UCSD-AML1 (cell line): ENCODE measurements at regions not wholly inside any gene's neighbourhood (a gene's known extent, or its start where the extent isn't known, plus 50 kb on each side); places are given as distances from the start of the nearest gene placed in this dataset.

Experiments
- DNase-seq: peaks from one replicate; lab custom pipeline; 2025; ENCODE audit not compliant: unreplicated experiment; lab: John Stamatoyannopoulos, UW

GRCh38 chr1:229024528-229025130 is 246.3 kb upstream of the RAB4A start:
- no peak for DNase-seq

- DNase-seq, result no peak
Measured at GRCh38 chr1:229025576-229025975, 245.3 kb upstream of the RAB4A start.

DNA sequence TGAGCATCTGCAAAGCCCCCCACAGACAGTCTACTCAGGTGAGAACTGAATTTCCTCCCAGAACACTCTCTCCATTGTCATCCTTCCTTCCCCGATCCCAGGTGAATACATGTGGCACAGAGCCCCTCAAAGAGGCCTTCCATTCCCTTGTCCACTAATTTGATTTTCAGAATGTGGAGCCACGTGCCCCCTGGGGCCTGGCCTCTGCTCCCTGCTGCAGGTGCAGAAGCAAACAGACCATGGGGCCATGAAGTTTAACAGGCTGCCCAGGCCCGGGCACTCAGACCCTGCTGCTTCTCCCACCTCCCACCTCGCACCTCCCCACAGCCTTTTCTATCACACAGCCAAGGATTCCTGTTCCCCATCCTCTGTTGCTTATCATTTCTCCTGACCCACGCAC is 243.8 kb upstream of the RAB4A start:
- DNase-seq, result no peak

GRCh38 chr1:229027622-229028182 is 243.2 kb upstream of the RAB4A start:
- no peak for DNase-seq

DNA sequence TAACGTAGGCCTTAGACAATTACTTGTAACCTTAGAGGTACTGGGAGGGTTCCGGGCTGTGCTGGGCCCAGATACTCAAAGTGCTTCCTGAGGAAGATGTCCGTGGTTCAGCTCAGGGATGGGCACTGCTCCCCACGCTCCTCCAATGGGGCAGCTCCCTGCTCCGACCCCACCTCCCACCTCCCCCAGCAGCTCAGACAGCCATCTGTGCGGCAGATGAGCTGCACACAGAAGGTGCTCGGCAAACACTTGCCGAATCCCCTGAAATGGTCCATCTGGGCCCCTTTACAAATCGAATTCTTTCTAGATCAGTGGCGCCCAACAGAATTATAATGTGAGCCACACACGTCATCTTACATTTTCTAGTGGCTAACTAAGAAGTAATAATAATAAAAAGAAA is 242.4 kb upstream of the RAB4A start:
- DNase-seq, result no peak

DNA sequence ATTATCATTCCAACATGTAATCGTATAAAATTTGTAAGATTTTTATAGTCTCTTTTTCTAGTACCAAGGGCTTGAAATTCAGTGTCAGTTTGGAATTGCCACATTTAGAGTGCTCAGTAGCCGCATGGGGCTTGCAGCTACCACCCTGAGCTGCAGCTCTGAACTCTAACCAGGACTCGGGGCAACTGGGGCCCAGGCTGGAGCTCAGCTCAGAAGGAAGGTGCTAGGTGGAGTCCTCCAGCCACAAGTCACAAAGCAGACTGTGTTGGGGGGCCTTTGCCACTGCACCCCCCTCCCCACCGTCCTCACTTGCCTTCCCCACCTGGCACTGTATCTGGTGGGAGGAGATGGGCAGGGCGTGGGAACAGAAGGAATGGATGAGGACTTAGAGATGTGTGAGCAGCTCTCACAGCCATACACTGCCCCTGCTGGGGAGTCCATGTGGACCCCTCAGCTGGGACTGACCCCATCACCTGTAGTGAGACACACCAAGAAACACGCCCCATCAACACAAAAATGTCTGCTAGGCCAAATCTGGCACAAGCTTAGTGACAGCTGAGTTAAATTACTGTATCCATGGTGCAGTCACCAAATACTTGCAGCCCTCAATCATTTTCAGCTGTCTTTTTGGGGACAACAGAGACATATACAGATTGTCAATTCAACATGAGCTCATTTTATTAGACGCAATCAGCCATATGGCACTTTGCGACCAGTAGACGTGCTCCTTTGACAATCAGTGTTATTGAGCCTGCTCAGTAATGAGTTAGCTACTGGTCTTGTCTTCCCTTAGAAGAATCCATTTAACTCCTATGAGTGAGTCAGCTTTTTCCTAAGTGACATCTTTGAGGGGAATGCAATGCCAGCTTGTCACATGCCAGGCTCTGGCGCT is 241.7 kb upstream of the RAB4A start:
- no peak for DNase-seq

DNA sequence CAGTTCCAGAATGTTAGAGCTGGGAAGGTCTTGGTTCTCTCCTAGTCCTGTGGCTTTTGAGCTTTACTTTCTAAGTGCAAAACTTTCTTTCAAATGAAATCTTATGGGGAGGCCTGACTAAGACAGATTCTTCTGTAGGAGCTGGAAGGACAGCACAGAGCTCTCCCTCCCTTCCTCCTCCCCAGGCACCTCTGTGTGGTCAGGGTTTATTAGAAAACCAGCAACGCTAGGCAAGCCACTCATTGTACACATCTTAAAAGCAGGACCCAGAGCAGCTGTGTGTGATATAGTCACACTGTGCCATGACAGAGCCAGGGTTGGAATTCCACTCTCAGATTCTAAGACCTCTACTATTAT is 241.1 kb upstream of the RAB4A start:
- no peak for DNase-seq

DNA sequence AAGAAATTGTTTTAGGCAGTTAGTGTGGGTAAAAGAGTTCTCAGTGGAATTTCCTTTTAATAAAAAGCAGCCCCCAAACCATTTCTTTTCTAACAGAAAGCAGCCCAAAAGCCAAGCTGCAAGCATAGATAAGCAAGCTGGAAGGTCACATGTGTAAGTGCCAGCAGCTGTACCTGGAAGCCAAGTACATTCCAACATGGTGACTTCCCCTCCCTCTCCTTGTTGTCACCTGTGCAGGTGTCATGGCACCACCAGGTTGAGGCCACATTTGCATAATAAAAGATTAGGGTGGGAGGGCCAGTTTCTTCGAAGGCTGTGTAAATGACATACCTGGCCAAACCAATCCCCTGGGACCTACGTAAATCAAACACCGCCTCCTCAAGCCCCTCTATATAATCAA is 240.3 kb upstream of the RAB4A start:
- no peak for DNase-seq

GRCh38 chr1:229031061-229031460 is 239.8 kb upstream of the RAB4A start:
- no peak for DNase-seq

DNA sequence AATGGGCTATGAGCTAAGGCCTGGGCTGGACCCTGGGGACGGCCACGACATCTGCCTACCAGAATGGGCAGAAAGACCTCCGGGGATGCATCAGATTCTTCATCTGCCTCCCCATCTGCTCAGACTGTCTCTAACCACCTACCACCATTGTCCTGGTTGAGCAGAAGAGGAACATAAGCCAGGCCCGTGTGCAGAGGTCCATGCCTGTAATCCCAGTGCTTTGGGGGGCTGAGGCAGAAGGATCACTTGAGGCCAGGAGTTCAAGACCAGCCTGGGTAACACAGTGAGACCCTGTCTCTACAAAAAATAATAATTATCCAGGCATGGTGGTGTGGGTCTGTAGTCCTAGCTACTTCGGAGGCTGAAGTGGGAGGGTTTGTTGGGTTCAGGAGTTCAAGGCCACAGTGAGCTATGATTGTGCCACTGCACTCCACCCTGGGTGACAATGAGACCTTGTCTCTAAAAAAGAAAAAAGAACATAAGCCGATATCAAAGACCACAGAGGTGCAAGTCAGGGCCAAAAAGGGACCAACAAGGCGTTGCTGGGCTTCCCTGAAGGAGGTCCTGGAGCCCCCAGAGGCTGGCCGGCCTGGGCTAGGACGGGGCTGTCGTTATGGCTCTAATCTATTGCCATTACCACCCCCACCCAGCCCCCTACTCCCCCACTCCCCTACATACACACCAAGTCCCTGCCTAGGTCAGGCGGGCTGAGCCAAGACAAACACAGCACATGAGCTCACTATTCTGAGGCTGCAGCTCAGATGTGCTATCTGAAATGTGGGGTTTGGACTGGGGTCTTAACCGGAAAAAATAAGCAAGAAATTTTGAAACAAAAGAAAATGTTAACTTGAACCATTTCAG is 239.2 kb upstream of the RAB4A start:
- DNase-seq, result no peak

DNA sequence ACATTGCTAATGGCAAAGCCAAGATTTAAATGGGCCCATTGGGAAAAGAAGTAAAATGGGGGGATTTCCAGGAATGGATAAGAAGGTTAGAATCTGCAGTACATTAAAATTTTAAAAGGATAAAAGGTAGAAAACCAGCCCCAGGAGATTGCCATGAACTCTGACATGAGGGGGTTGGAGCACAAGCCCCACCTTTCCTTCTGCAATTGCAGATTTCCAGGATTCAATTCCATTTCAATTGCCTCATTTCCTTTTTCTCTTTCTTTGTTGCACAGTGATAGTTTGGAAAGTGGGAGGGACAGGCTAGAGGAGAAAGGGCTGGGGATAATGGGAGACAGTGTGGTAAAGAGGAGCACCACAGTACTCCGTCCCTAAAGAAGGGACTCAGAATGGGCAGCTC is 238.5 kb upstream of the RAB4A start:
- no peak for DNase-seq

DNA sequence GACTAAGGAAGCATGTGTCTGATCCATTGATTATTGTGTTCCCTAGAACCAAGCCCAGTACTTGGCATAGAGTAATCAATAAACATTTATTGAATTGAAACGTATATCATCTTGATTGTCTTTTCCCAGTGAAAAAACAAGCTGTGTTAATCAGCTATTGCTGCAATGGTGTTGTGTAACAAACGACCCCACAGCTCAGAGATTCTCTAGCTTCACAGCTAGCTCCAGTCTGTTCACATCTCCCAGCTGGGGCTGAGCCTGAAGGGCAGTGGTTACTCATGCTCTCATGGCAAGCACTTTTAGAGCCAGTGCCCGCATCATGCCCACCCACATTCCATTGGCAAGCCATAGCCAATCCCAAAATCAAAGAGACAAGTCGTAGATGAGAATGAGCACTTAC is 237.4 kb upstream of the RAB4A start:
- no peak for DNase-seq

DNA sequence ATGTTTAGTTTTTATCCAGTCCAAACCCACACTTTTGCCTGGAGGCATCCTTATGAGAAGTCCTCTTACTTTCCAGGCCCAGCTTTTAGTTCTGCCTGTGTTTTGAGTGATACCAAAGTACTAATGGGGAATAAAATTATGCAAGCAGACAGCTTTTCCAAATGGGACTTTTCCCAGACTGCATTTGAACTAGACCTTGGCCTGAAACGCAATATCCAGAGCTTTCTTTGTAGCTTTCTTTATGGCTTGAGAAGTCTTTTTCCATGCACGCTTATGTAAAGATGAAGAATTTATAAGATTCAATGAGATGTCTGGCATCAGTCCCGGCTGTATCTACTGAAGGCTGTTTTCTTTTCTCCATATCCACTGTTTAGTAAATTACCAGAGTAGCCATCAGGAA is 236.6 kb upstream of the RAB4A start:
- no peak for DNase-seq

DNA sequence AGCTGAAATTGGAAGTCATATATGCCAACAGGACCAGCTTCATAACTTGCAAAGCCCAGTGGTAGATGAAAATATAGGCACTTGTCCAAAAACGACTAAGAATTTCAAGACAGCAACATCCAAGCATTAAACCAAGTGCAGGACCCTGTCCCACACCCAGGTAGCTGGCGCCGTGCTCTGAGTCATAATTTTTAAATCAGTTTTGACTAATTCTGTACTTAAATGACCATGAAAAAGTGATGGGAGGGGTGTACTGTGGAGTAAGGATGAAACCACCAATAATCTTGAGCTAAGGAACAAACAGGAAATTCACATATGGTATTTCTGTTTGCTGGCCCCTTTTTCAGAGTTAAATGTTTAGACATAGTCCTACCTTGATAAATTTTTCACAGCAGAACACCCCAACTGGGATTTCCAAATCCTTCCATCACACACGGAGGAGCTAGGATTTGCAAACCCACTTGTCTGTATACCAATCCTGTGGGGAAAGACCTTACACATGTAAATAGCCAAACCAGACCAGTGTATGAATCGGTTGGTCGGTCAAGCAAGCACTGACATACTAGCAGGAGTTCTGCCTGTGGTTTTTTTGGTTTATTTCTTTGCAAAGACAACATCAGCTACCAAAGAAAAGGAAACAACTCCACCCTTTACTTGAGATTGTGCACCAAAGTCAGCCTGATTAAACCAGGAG is 235.7 kb upstream of the RAB4A start:
- no peak for DNase-seq

GRCh38 chr1:229035748-229036082 is 235.2 kb upstream of the RAB4A start:
- no peak for DNase-seq

GRCh38 chr1:229037806-229038405 is 233.0 kb upstream of the RAB4A start:
- no peak for DNase-seq

DNA sequence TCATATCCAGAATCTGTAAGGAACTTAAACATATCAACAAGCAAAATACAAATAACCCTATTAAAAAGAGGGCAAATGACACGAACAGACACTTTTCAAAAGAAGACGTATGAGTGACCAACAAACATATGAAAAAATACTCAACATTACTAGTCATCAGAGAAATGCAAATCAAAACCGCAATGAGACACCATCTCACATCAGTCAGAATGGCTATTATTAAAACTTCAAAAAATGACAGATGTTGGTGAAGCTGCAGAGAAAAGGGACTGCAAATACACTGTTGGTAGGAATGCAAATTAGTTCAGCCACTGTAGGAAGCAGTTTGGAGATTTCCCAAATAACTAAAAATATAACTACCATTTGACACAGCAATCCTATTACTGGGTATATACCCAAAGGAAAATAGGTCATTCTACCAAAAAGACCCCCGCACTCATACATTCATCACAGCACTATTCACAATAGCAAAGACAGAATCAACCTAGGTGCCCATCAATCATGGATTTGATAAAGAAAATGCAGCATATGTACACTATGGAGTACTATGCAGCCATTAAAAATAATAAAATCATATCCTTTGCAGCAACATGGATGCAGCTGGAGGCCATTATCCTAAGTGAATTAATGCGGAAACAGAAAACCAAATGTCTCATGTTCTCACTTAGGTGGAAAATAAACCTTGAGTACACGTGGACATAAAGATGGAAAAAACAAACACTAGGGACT is 230.1 kb upstream of the RAB4A start:
- DNase-seq, result no peak

DNA sequence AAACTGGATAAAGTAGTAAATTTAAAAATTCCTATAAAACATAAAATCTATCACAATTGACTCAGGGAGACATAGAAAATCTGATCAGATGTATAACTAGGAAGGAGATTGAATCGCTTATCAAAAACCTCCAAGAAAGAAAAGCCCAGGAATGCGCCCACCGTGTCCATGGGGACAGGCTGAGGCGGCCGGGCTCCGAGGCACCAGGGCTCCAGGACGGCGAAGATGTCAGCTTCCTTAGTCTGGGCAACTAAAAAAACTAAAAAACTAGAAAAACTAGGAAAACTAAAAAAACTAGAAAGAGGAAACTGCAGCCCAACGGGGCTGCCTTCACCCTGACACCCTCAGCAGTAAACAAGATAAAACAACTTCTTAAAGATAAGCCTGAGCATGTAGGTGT is 229.0 kb upstream of the RAB4A start:
- DNase-seq, result no peak

- DNase-seq, result no peak
Measured at GRCh38 chr1:229042482-229042881, 228.4 kb upstream of the RAB4A start.

DNA sequence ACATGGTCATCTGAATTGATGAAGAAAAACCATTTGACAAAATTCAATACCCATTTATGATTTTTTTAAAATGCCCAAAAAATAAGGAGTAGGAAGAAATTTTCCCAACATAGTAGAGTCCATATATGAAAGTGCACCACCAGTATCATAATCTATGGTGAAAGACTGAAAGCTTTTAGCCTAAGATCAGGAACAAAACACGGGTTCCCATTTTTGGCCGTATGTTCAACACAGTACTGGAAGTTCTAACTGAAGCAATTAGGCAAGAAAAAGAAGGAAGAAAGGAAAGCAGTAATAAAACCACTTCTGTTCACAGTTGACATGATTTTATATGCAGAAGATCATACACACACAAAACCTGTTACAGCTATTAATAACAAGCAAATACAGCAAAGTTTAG is 227.8 kb upstream of the RAB4A start:
- no peak for DNase-seq
